Endothelial cell of umbilical vein (primary cell): ENCODE measurements at regions not wholly inside any gene's neighbourhood (a gene's known extent, or its start where the extent isn't known, plus 50 kb on each side); places are given as distances from the start of the nearest gene placed in this dataset.

Source experiments
- BruUV-seq: library from RNA; stranded (reverse); fragments of 400-500 nt; replicated peaks from 2 replicates; lab custom pipeline; 2021; lab: Mats Ljungman, UMichigan
- CTCF ChIA-PET: fragments of 300-600, 350-600 bp; sonication (Branson Sonifier 250); formaldehyde crosslinking; loops from one replicate; lab custom pipeline; 2021; ENCODE audit warnings: antibody characterized with exemption, inconsistent platforms; lab: Charles Lee
- POLR2A ChIA-PET: fragments of 300-600, 350-600 bp; sonication (Branson Sonifier 250); formaldehyde crosslinking; loops from one replicate; lab custom pipeline; 2021; ENCODE audit warnings: antibody characterized with exemption, inconsistent platforms; lab: Charles Lee
- DNase-seq: peaks from one replicate; pipeline ENCODE4 v3.0.0-alpha.2; 2011; ENCODE audit warnings: low read depth, low spot score
- FAIRE-seq: peaks from 2 replicates; lab custom pipeline; 2011; peaks lifted over from hg19 to GRCh38; lab: Jason Lieb, UNC
- H2AFZ ChIP-seq: 2 replicates; pipeline ENCODE4 v1.6.0; 2012; ENCODE audit warnings: low read depth, low read length, control low read depth, inconsistent platforms
- H3K27ac ChIP-seq: 2 replicates; pipeline ENCODE4 v1.5.1; 2011; ENCODE audit warnings: low read depth, mild to moderate bottlenecking, control low read depth, low read length, moderate library complexity; ENCODE audit not compliant: insufficient read depth
- H3K27me3 ChIP-seq, 2 experiments: 2 replicates each; pipeline versions ENCODE4 v1.6.0 to v1.6.1; 2011; ENCODE audit warnings: low read length in 2 of 2, mixed read lengths in 1 of 2; ENCODE audit not compliant: control insufficient read depth in 2 of 2, insufficient read depth in 2 of 2
- H3K36me3 ChIP-seq, 2 experiments: 2 replicates in 1 of 2; 3 replicates in 1 of 2; pipeline ENCODE4 v1.5.1; 2011; ENCODE audit warnings: low read length in 2 of 2, mild to moderate bottlenecking in 1 of 2, moderate library complexity in 1 of 2; ENCODE audit not compliant: control insufficient read depth in 2 of 2, insufficient read depth in 2 of 2; ENCODE audit errors: extremely low read depth in 1 of 2
- H3K4me1 ChIP-seq: 3 replicates; pipeline ENCODE4 v1.5.1; 2011; ENCODE audit warnings: mild to moderate bottlenecking, low read length; ENCODE audit not compliant: control insufficient read depth, insufficient read depth; ENCODE audit errors: extremely low read depth
- H3K4me2 ChIP-seq: 2 replicates; pipeline ENCODE4 v1.6.1; 2011; ENCODE audit warnings: low read length, control low read depth, mixed read lengths; ENCODE audit not compliant: insufficient read depth
- H3K4me3 ChIP-seq, 3 experiments: fragments of 200-600 bp in 1 of 3; sonication (generic), shearing (Covaris generic) in 1 of 3; replicated peaks in 1 of 3; 2 replicates each; pipeline ENCODE4 v1.5.1; 2011 to 2016; ENCODE audit warnings: control low read depth in 3 of 3, low read length in 3 of 3, mild to moderate bottlenecking in 2 of 3, inconsistent platforms in 1 of 3, low read depth in 1 of 3, moderate library complexity in 1 of 3; ENCODE audit not compliant: insufficient read depth in 1 of 3
- H3K79me2 ChIP-seq: 2 replicates; pipeline ENCODE4 v1.6.0; 2012; ENCODE audit warnings: low read length, inconsistent platforms; ENCODE audit not compliant: control insufficient read depth, insufficient read depth
- H3K9ac ChIP-seq: replicated peaks from 2 replicates; pipeline ENCODE3; 2011; ENCODE audit warnings: low read length, control low read depth; ENCODE audit not compliant: insufficient read depth; ENCODE audit errors: extremely low read depth
- H3K9me1 ChIP-seq: replicated peaks from 3 replicates; pipeline ENCODE4 v1.6.0; 2011; ENCODE audit warnings: mild to moderate bottlenecking, low read length; ENCODE audit not compliant: control insufficient read depth, insufficient read depth; ENCODE audit errors: extremely low read depth
- H3K9me3 ChIP-seq: replicated peaks from 2 replicates; pipeline ENCODE4 v1.5.1; 2012; ENCODE audit warnings: low read length, inconsistent platforms; ENCODE audit not compliant: control insufficient read depth, insufficient read depth
- H4K20me1 ChIP-seq: replicated peaks from 2 replicates; pipeline ENCODE3; 2011; ENCODE audit warnings: mild to moderate bottlenecking, low read length; ENCODE audit not compliant: control insufficient read depth, insufficient read depth; ENCODE audit errors: extremely low read depth
- EZH2 ChIP-seq: IDR thresholded peaks from 2 replicates; pipeline ENCODE4 v1.6.1; 2012; ENCODE audit warnings: borderline replicate concordance, low read depth, mild to moderate bottlenecking, moderate library complexity, low read length, inconsistent platforms; ENCODE audit not compliant: severe bottlenecking
- FOS ChIP-seq: IDR thresholded peaks from 2 replicates; pipeline ENCODE4 v1.6.1; 2011; ENCODE audit warnings: mild to moderate bottlenecking, low read length, moderate library complexity, borderline replicate concordance; ENCODE audit not compliant: insufficient read depth
- GATA2 ChIP-seq: IDR thresholded peaks from 2 replicates; pipeline ENCODE4 v1.7.0; 2011; ENCODE audit warnings: low read depth, mild to moderate bottlenecking, moderate library complexity, mixed read lengths, low read length; ENCODE audit not compliant: insufficient read length, insufficient read depth
- JUN ChIP-seq: IDR thresholded peaks from 2 replicates; pipeline ENCODE4 v1.6.1; 2011; ENCODE audit warnings: borderline replicate concordance, low read depth; ENCODE audit not compliant: insufficient read length, insufficient read depth
- MAX ChIP-seq: IDR thresholded peaks from 2 replicates; pipeline ENCODE4 v1.6.1; 2011; ENCODE audit not compliant: insufficient read depth, insufficient read length
- MYC ChIP-seq: IDR thresholded peaks from one replicate; pipeline ENCODE4 v1.6.1; 2011; ENCODE audit warnings: mild to moderate bottlenecking, low read depth, low read length
- POLR2A ChIP-seq: IDR thresholded peaks from 2 replicates; pipeline ENCODE4 v1.6.1; 2012; ENCODE audit warnings: low read depth, mild to moderate bottlenecking, control low read depth, low read length
- POLR2AphosphoS5 ChIP-seq: IDR thresholded peaks from 2 replicates; pipeline ENCODE4 v1.6.1; 2012; ENCODE audit warnings: low read depth, mild to moderate bottlenecking, control low read depth, low read length, moderate library complexity; ENCODE audit not compliant: insufficient read depth
- dilution Hi-C: fragments of 300-500 bp; cut with MboI; formaldehyde crosslinking; loops from one replicate; pipeline ENCODE4 v1.15.0; 2019; ENCODE audit warnings: low sequenced_read_pairs; ENCODE audit not compliant: extremely low pct_ligation_motif_present
- intact Hi-C: fragments of 100-400 bp; cut with micrococcal nuclease; formaldehyde crosslinking; loops from one replicate; pipeline ENCODE4 v1.10.0; 2022
- TF ChIP-seq, protein P1 (sequence below), 2 donors: IDR thresholded peaks; 1 replicate in 1 of 2; 2 replicates in 1 of 2; pipeline ENCODE4 v1.5.1; 2011; ENCODE audit warnings: low read length in 2 of 2, mild to moderate bottlenecking in 2 of 2, moderate library complexity in 2 of 2, control low read depth in 1 of 2, inconsistent platforms in 1 of 2, low read depth in 1 of 2; ENCODE audit not compliant: insufficient read depth in 1 of 2; ENCODE audit errors: extremely low read depth in 1 of 2

DNA sequence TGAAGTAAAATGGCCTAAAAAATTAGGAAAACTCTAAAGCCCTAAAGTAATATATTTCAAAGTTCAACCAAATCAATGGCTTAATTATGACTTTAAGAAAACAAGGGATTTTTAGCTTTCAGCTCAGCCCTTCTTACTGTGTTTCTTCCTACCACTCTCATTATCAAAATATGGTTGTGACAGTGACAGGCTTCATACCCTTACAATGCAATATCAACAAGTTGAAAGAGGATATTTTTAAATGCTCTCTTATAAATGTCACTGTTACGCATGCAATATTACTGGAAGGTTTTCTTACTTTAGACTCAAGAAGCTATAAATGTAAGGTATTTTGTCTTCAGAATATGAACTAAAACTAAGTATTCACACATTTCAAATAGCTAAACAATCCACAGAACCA is 1225.7 kb upstream of the MIR17HG start:
- H3K36me3 ChIP-seq = no peaks in the 10 kb centered on the region
- no peak overlapping the region for H3K9ac ChIP-seq
- no peak overlapping the region for H2AFZ ChIP-seq
- dilution Hi-C loops (no loop called here), intact Hi-C loops (no loop called here)
- H3K4me2 ChIP-seq = no peak overlapping the region
- FAIRE-seq (no peak), DNase-seq (no peak)
- H3K4me3 ChIP-seq = no peak overlapping the region
- H3K27ac ChIP-seq = no peak overlapping the region
- ChIA-PET CTCF (no interaction called here), POLR2A (no interaction called here)
- BruUV-seq = no TSS peak
- no peaks in the 10 kb centered on the region for H3K79me2 ChIP-seq
- no peaks in the 10 kb centered on the region for H3K9me1 ChIP-seq
- H3K9me3 ChIP-seq = no peaks in the 10 kb centered on the region
- TF ChIP-seq MAX (no peak), MYC (no peak), FOS (no peak), GATA2 (no peak), POLR2A (no peak), POLR2AphosphoS5 (no peak), JUN (no peak), EZH2 (no peak)
- TF ChIP-seq, protein P1, sequence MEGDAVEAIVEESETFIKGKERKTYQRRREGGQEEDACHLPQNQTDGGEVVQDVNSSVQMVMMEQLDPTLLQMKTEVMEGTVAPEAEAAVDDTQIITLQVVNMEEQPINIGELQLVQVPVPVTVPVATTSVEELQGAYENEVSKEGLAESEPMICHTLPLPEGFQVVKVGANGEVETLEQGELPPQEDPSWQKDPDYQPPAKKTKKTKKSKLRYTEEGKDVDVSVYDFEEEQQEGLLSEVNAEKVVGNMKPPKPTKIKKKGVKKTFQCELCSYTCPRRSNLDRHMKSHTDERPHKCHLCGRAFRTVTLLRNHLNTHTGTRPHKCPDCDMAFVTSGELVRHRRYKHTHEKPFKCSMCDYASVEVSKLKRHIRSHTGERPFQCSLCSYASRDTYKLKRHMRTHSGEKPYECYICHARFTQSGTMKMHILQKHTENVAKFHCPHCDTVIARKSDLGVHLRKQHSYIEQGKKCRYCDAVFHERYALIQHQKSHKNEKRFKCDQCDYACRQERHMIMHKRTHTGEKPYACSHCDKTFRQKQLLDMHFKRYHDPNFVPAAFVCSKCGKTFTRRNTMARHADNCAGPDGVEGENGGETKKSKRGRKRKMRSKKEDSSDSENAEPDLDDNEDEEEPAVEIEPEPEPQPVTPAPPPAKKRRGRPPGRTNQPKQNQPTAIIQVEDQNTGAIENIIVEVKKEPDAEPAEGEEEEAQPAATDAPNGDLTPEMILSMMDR (IDR thresholded peaks at IDR 0.05; ENCODE audit: extremely low read depth in 1 of 2, insufficient read depth in 1 of 2, low read depth in 1 of 2, low read length in 2 of 2) = no peak
- H3K4me1 ChIP-seq = no peaks in the 10 kb centered on the region
- H3K27me3 ChIP-seq = no peaks in the 10 kb centered on the region
- H4K20me1 ChIP-seq = no peaks in the 10 kb centered on the region
